IMR-90 (cell line): ENCODE measurements at regions not wholly inside any gene's neighbourhood (a gene's known extent, or its start where the extent isn't known, plus 50 kb on each side); places are given as distances from the start of the nearest gene placed in this dataset.

ENCODE experiments used
- ATAC-seq: fragments of 200-7000 bp; cut with Tn5 transposase; 2 replicates; pipeline ENCODE4 v1.9.1; 2020; ENCODE audit warnings: low read depth, mild to moderate bottlenecking, moderate library complexity
- BruUV-seq: library from RNA; stranded (reverse); fragments of 400-500 nt; replicated peaks from 2 replicates; lab custom pipeline; 2021; lab: Mats Ljungman, UMichigan
- CTCF ChIA-PET: fragments of 300-600 bp; formaldehyde crosslinking; extraction: SDS; loops from one replicate; lab custom pipeline; 2021; ENCODE audit warnings: antibody characterized with exemption; lab: Yijun Ruan, JAX
- POLR2A ChIA-PET: fragments of 300-600 bp; sonication (Branson Sonifier 250); formaldehyde crosslinking; loops from one replicate; lab custom pipeline; 2022; ENCODE audit warnings: antibody characterized with exemption; ENCODE audit not compliant: unreplicated experiment; lab: Charles Lee
- DNase-seq: peaks from one replicate; pipeline ENCODE4 v3.0.0; 2013
- H2AFZ ChIP-seq: replicated peaks from 2 replicates; pipeline ENCODE3; 2013; ENCODE audit warnings: low read length, mild to moderate bottlenecking; ENCODE audit not compliant: poor library complexity
- H2AK5ac ChIP-seq: 2 replicates; pipeline ENCODE4 v1.6.1; 2013; ENCODE audit warnings: low read depth, low read length, inconsistent platforms
- H2AK9ac ChIP-seq: replicated peaks from 2 replicates; pipeline ENCODE3; 2013; ENCODE audit warnings: mild to moderate bottlenecking, low read depth, low read length, moderate library complexity; ENCODE audit not compliant: poor library complexity
- H2BK120ac ChIP-seq: 2 replicates; pipeline ENCODE4 v1.6.1; 2013; ENCODE audit warnings: low read depth, low read length, inconsistent platforms
- H2BK15ac ChIP-seq: 3 replicates; pipeline ENCODE4 v1.6.1; 2013; ENCODE audit warnings: low read depth, low read length, inconsistent platforms
- H2BK20ac ChIP-seq: 2 replicates; pipeline ENCODE4 v1.6.1; 2013; ENCODE audit warnings: low read depth, mild to moderate bottlenecking, inconsistent platforms, low read length, moderate library complexity
- H2BK5ac ChIP-seq: 2 replicates; pipeline ENCODE4 v1.6.1; 2013; ENCODE audit warnings: mild to moderate bottlenecking, low read depth, low read length, inconsistent platforms; ENCODE audit not compliant: poor library complexity, severe bottlenecking
- H3K14ac ChIP-seq: replicated peaks from 2 replicates; pipeline ENCODE4 v1.6.1; 2013; ENCODE audit warnings: low read depth, low read length, inconsistent platforms
- H3K18ac ChIP-seq: 2 replicates; pipeline ENCODE4 v1.6.1; 2013; ENCODE audit warnings: low read depth, low read length, control low read depth
- H3K23ac ChIP-seq: 2 replicates; pipeline ENCODE4 v1.6.1; 2013; ENCODE audit warnings: low read depth, low read length, inconsistent platforms
- H3K27ac ChIP-seq: 2 replicates; pipeline ENCODE4 v1.5.1; 2013; ENCODE audit warnings: mild to moderate bottlenecking, control low read depth, low read length; ENCODE audit not compliant: insufficient read depth
- H3K27me3 ChIP-seq: 2 replicates; pipeline ENCODE4 v1.6.1; 2013; ENCODE audit warnings: low read length; ENCODE audit not compliant: control insufficient read depth, insufficient read depth
- H3K36me3 ChIP-seq: 2 replicates; pipeline ENCODE4 v1.6.1; 2013; ENCODE audit warnings: low read length, mixed read lengths; ENCODE audit not compliant: control insufficient read depth, insufficient read depth
- H3K4ac ChIP-seq: 2 replicates; pipeline ENCODE4 v1.6.1; 2013; ENCODE audit warnings: low read depth, low read length, inconsistent platforms
- H3K4me1 ChIP-seq: 2 replicates; pipeline ENCODE4 v1.6.1; 2013; ENCODE audit warnings: low read length, mixed read lengths; ENCODE audit not compliant: control insufficient read depth, insufficient read depth
- H3K4me2 ChIP-seq: 2 replicates; pipeline ENCODE4 v1.6.1; 2013; ENCODE audit warnings: low read depth, mild to moderate bottlenecking, control low read depth, low read length, moderate library complexity
- H3K4me3 ChIP-seq: 2 replicates; pipeline ENCODE4 v1.5.1; 2013; ENCODE audit warnings: low read depth, mild to moderate bottlenecking, control low read depth, low read length, moderate library complexity; ENCODE audit not compliant: insufficient read depth
- H3K56ac ChIP-seq: 2 replicates; pipeline ENCODE4 v1.6.1; 2013; ENCODE audit warnings: low read length, inconsistent platforms; ENCODE audit not compliant: insufficient read depth; ENCODE audit errors: extremely low read depth
- H3K79me1 ChIP-seq, 2 experiments: 2 replicates each; pipeline ENCODE4 v1.6.1; 2013; ENCODE audit warnings: low read length in 2 of 2, inconsistent platforms in 1 of 2, low read depth in 1 of 2
- H3K9ac ChIP-seq: 2 replicates; pipeline ENCODE4 v1.6.1; 2013; ENCODE audit warnings: low read depth, low read length, control low read depth
- H3K9me1 ChIP-seq: 2 replicates; pipeline ENCODE4 v1.6.1; 2013; ENCODE audit warnings: low read length, inconsistent platforms; ENCODE audit not compliant: insufficient read depth
- H3K9me3 ChIP-seq: 2 replicates; pipeline ENCODE4 v1.6.1; 2013; ENCODE audit warnings: low read length; ENCODE audit not compliant: control insufficient read depth, insufficient read depth
- H4K20me1 ChIP-seq: 2 replicates; pipeline ENCODE4 v1.6.1; 2013; ENCODE audit warnings: low read length, inconsistent platforms; ENCODE audit not compliant: insufficient read depth
- H4K5ac ChIP-seq: 2 replicates; pipeline ENCODE4 v1.6.1; 2013; ENCODE audit warnings: mild to moderate bottlenecking, low read depth, low read length, control low read depth
- H4K8ac ChIP-seq, 2 experiments: 2 replicates each; pipeline ENCODE4 v1.6.1; 2013; ENCODE audit warnings: low read depth in 2 of 2, low read length in 2 of 2, control low read depth in 1 of 2, inconsistent platforms in 1 of 2
- H4K91ac ChIP-seq: 2 replicates; pipeline ENCODE4 v1.6.1; 2013; ENCODE audit warnings: low read depth, low read length, inconsistent platforms; ENCODE audit not compliant: insufficient read depth
- MAFK ChIP-seq: IDR thresholded peaks from 2 replicates; pipeline ENCODE4 v1.6.1; 2012; ENCODE audit warnings: low read depth, low read length, improper control_type of control experiment
- NFE2L2 ChIP-seq: fragments of 150-350 bp; IDR thresholded peaks from 2 replicates; pipeline ENCODE4 v1.6.1; 2016; ENCODE audit warnings: low read depth, mild to moderate bottlenecking, low read length
- SMC3 ChIP-seq: fragments of 150-350 bp; IDR thresholded peaks from 2 replicates; pipeline ENCODE4 v1.6.1; 2016; ENCODE audit warnings: low read depth, mild to moderate bottlenecking, antibody characterized with exemption, low read length, moderate library complexity
- WGBS, 2 experiments: methylation state at CpG; one replicate each; pipeline versions ENCODE4 v1.1.5 to v1.1.7; 2013; ENCODE audit warnings: missing lambda C conversion rate in 2 of 2; ENCODE audit not compliant: insufficient read length in 1 of 2; ENCODE audit errors: extremely low coverage in 2 of 2; 5-methylcytosine and 5-hydroxymethylcytosine counted together
- dilution Hi-C: fragments of 300-500 bp; cut with HindIII; formaldehyde crosslinking; loops from one replicate; pipeline ENCODE4 v1.14.3; 2018; ENCODE audit warnings: low sequenced_read_pairs; ENCODE audit not compliant: unreplicated experiment
- in situ Hi-C: fragments of 300-500 bp; cut with MboI; formaldehyde crosslinking; loops from 3 replicates; pipeline ENCODE4 v1.14.3; 2019; ENCODE audit warnings: low sequenced_read_pairs, inconsistent platforms, mixed read lengths
- intact Hi-C: fragments of 100-400 bp; cut with micrococcal nuclease; formaldehyde crosslinking; loops from 2 replicates; pipeline ENCODE4 v1.10.0; 2022
- TF ChIP-seq, protein P1 (sequence below): conservative IDR thresholded peaks from 2 replicates; pipeline ENCODE4 v1.5.1; 2012; ENCODE audit warnings: mild to moderate bottlenecking, low read depth, low read length, improper control_type of control experiment
- TF ChIP-seq, protein P2 (sequence below): fragments of 150-350 bp; IDR thresholded peaks from 2 replicates; pipeline ENCODE4 v1.6.1; 2017; ENCODE audit warnings: mild to moderate bottlenecking, antibody characterized with exemption, low read length, low read depth

DNA sequence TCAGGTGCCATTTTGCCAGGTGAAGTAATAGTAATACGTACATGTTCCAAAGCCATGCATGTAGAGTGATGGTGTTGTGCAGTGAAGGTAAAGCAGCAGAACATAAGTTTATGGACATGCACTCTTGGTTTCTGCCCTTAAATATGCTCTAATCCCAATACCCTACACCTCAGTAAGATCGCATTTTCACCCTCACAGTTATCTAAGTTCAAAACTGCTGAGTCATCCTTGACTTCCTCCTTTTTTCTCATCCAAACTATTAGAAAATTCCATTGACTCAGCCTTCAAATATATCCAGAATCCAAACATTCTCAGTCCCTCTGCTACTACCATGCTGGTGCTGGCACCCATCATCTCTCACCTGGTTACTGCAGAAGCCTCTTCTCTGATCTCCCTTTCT, 652.9 kb upstream of the IGFBP7 start:
- Histone ChIP-seq H3K4ac (no peak overlapping the region), H3K9ac (no peak overlapping the region), H3K9me3 (peaks cover 2% of the 10 kb centered on the region; the same call in 1 of the 2 replicates), H2BK15ac (no peak overlapping the region), H4K5ac (no peak overlapping the region), H4K8ac (no peak overlapping the region), H2AK9ac (no peak overlapping the region), H2AFZ (no peak overlapping the region), H3K27ac (no peak overlapping the region), H3K4me1 (no peaks in the 10 kb centered on the region), H3K27me3 (no peaks in the 10 kb centered on the region), H2BK120ac (no peak overlapping the region), H3K23ac (no peak overlapping the region), H4K91ac (no peak overlapping the region), H3K36me3 (no peaks in the 10 kb centered on the region), H3K56ac (no peak overlapping the region), H2BK20ac (no peak overlapping the region), H3K79me1 (no peaks in the 10 kb centered on the region), H3K4me3 (no peak overlapping the region), H4K20me1 (no peaks in the 10 kb centered on the region), H3K14ac (no peak overlapping the region), H3K18ac (no peak overlapping the region), H3K9me1 (no peaks in the 10 kb centered on the region), H2AK5ac (no peak overlapping the region), H2BK5ac (no peak overlapping the region), H3K4me2 (no peak overlapping the region)
- intact Hi-C loops (no loop called here), in situ Hi-C loops (no loop called here), dilution Hi-C loops (no loop called here)
- BruUV-seq: no TSS peak
- ChIA-PET CTCF (no interaction called here), POLR2A (no interaction called here)
- 60% methylated on average over 1 of the region's 2 CpGs; no CpG with 5 or more reads in 1 of the 2 experiments for WGBS, 2 experiments
- TF ChIP-seq MAFK (peak; percentile 88), NFE2L2 (peak; percentile 98), SMC3 (no peak)
- TF ChIP-seq, protein P1, sequence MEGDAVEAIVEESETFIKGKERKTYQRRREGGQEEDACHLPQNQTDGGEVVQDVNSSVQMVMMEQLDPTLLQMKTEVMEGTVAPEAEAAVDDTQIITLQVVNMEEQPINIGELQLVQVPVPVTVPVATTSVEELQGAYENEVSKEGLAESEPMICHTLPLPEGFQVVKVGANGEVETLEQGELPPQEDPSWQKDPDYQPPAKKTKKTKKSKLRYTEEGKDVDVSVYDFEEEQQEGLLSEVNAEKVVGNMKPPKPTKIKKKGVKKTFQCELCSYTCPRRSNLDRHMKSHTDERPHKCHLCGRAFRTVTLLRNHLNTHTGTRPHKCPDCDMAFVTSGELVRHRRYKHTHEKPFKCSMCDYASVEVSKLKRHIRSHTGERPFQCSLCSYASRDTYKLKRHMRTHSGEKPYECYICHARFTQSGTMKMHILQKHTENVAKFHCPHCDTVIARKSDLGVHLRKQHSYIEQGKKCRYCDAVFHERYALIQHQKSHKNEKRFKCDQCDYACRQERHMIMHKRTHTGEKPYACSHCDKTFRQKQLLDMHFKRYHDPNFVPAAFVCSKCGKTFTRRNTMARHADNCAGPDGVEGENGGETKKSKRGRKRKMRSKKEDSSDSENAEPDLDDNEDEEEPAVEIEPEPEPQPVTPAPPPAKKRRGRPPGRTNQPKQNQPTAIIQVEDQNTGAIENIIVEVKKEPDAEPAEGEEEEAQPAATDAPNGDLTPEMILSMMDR: no peak
- TF ChIP-seq, protein P2, sequence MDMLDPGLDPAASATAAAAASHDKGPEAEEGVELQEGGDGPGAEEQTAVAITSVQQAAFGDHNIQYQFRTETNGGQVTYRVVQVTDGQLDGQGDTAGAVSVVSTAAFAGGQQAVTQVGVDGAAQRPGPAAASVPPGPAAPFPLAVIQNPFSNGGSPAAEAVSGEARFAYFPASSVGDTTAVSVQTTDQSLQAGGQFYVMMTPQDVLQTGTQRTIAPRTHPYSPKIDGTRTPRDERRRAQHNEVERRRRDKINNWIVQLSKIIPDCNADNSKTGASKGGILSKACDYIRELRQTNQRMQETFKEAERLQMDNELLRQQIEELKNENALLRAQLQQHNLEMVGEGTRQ: no peak
- no peak for ATAC-seq
- no peak for DNase-seq
